K562 (cell line): ENCODE measurements at regions not wholly inside any gene's neighbourhood (a gene's known extent, or its start where the extent isn't known, plus 50 kb on each side); places are given as distances from the start of the nearest gene placed in this dataset.

Experiments
- ATAC-seq: fragments of 200-7000 bp; cut with Tn5 transposase; 3 replicates; pipeline ENCODE4 v1.9.1; 2020; ENCODE audit warnings: moderate library complexity
- BruUV-seq: library from RNA; stranded (reverse); fragments of 400-500 nt; replicated peaks from 2 replicates; lab custom pipeline; 2021; lab: Mats Ljungman, UMichigan
- CTCF ChIA-PET: fragments of 300-600 bp; formaldehyde crosslinking; extraction: SDS; loops from one replicate; lab custom pipeline; 2021; ENCODE audit warnings: low intra/inter-chr PET ratio; lab: Yijun Ruan, JAX
- POLR2A ChIA-PET: fragments of 300-600, 350-650 bp; sonication (Branson Sonifier 250); formaldehyde crosslinking; extraction: SDS; loops from one replicate; lab custom pipeline; 2021; ENCODE audit warnings: antibody characterized with exemption, inconsistent platforms; lab: Yijun Ruan, JAX
- DNase-seq, 4 experiments: peaks; one replicate each; pipeline versions ENCODE4 v3.0.0 to v3.0.0-alpha.2; 2011 to 2018; ENCODE audit warnings: low spot score in 3 of 4, mixed read lengths in 3 of 4; ENCODE audit errors: extremely low read depth in 1 of 4
- FAIRE-seq: peaks from 2 replicates; lab custom pipeline; 2011; peaks lifted over from hg19 to GRCh38; lab: Jason Lieb, UNC
- H2AFZ ChIP-seq: 2 replicates; pipeline ENCODE4 v1.6.0; 2011; ENCODE audit warnings: low read depth, low read length, control low read depth, inconsistent platforms
- H3K27ac ChIP-seq: fragments of 200-600 bp; 3 replicates; pipeline ENCODE4 v1.8.0; 2011; ENCODE audit warnings: low read depth, mild to moderate bottlenecking, control low read depth, inconsistent platforms, low read length, moderate library complexity, mixed read lengths; ENCODE audit errors: extremely low read depth
- H3K27me3 ChIP-seq, 2 experiments: fragments of 300-600 bp in 1 of 2; 2 replicates in 1 of 2; 3 replicates in 1 of 2; pipeline versions ENCODE4 v1.6.0 to v1.8.0; 2011; ENCODE audit warnings: inconsistent platforms in 2 of 2, low read length in 2 of 2, mild to moderate bottlenecking in 1 of 2, mixed read lengths in 1 of 2, moderate library complexity in 1 of 2; ENCODE audit not compliant: control insufficient read depth in 2 of 2, insufficient read depth in 2 of 2
- H3K36me3 ChIP-seq: fragments of 300-600 bp; 3 replicates; pipeline ENCODE4 v1.8.0; 2011; ENCODE audit warnings: mild to moderate bottlenecking, low read length, inconsistent platforms; ENCODE audit not compliant: control insufficient read depth, insufficient read depth
- H3K4me1 ChIP-seq, 2 experiments: fragments of 200-600 bp in 1 of 2; replicated peaks in 1 of 2; 2 replicates in 1 of 2; 3 replicates in 1 of 2; pipeline versions ENCODE4 v1.5.1 to v1.8.0; 2011; ENCODE audit warnings: inconsistent platforms in 2 of 2, low read length in 2 of 2, mild to moderate bottlenecking in 1 of 2, mixed read lengths in 1 of 2, moderate library complexity in 1 of 2; ENCODE audit not compliant: control insufficient read depth in 2 of 2, insufficient read depth in 2 of 2
- H3K4me2 ChIP-seq: 2 replicates; pipeline ENCODE4 v1.6.1; 2011; ENCODE audit warnings: low read length, control low read depth, inconsistent platforms, mixed read lengths; ENCODE audit not compliant: insufficient read depth
- H3K4me3 ChIP-seq: fragments of 200-600 bp; sonication (generic), shearing (Covaris generic); 2 replicates; pipeline ENCODE4 v1.5.1; 2016; ENCODE audit warnings: control low read depth, inconsistent platforms
- H3K79me2 ChIP-seq: fragments of 200-600 bp; 3 replicates; pipeline ENCODE4 v1.8.0; 2011; ENCODE audit warnings: low read length, inconsistent platforms; ENCODE audit not compliant: control insufficient read depth, insufficient read depth
- H3K9ac ChIP-seq, 2 experiments: 2 replicates each; pipeline versions ENCODE4 v1.6.0 to v1.6.1; 2011; ENCODE audit warnings: low read depth in 2 of 2, low read length in 2 of 2, control low read depth in 1 of 2, inconsistent platforms in 1 of 2, mild to moderate bottlenecking in 1 of 2, mixed read lengths in 1 of 2; ENCODE audit not compliant: insufficient read depth in 1 of 2
- H3K9me1 ChIP-seq: one replicate; pipeline ENCODE4 v1.6.0; 2011; ENCODE audit warnings: inconsistent platforms, mild to moderate bottlenecking, low read length, moderate library complexity; ENCODE audit not compliant: control insufficient read depth, insufficient read depth
- H3K9me3 ChIP-seq: replicated peaks from 2 replicates; pipeline ENCODE4 v1.5.1; 2011; ENCODE audit warnings: low read depth, low read length, inconsistent platforms; ENCODE audit not compliant: control insufficient read depth, insufficient read depth
- H4K20me1 ChIP-seq: replicated peaks from 2 replicates; pipeline ENCODE4 v1.6.1; 2011; ENCODE audit warnings: low read length, inconsistent platforms, mixed read lengths; ENCODE audit not compliant: control insufficient read depth, insufficient read depth
- BRF1 ChIP-seq: IDR thresholded peaks from 3 replicates; pipeline ENCODE4 v1.6.1; 2011; ENCODE audit warnings: borderline replicate concordance, mild to moderate bottlenecking; ENCODE audit not compliant: insufficient read length; ENCODE audit errors: extremely low read depth
- EHMT2 ChIP-seq: fragments of 450-650 bp; IDR thresholded peaks from 2 replicates; pipeline ENCODE4 v1.6.1; 2018; ENCODE audit warnings: antibody characterized with exemption
- MAFK ChIP-seq: IDR thresholded peaks from 2 replicates; pipeline ENCODE4 v1.6.1; 2011; ENCODE audit warnings: low read length, improper control_type of control experiment
- RBM17 ChIP-seq: fragments of 200-400 bp; formaldehyde crosslinking; IDR thresholded peaks from 2 replicates; pipeline ENCODE4 v1.6.1; 2017; ENCODE audit warnings: low read depth, mild to moderate bottlenecking, low read length, borderline replicate concordance
- SRSF3 ChIP-seq: fragments of 200-400 bp; formaldehyde crosslinking; IDR thresholded peaks from 2 replicates; pipeline ENCODE4 v1.6.1; 2016; ENCODE audit warnings: mild to moderate bottlenecking, low read length, moderate library complexity; ENCODE audit not compliant: insufficient read depth
- ZNF134 ChIP-seq: fragments of 250-450 bp; sonication (Bioruptor Pico); conservative IDR thresholded peaks from 2 replicates; pipeline ENCODE4 v1.4.0; 2020
- WGBS: fragments of 100-300 bp; shearing (Covaris generic); methylation state at CpG from one replicate; pipeline ENCODE4 v1.1.6; 2016; ENCODE audit warnings: low coverage, mixed read lengths; ENCODE audit not compliant: insufficient coverage; ENCODE audit errors: missing lambda C conversion rate; 5-methylcytosine and 5-hydroxymethylcytosine counted together
- in situ Hi-C: fragments of 300-500 bp; cut with MboI; formaldehyde crosslinking; loops from 4 replicates; pipeline ENCODE4 v1.15.0; 2018; ENCODE audit warnings: inconsistent platforms, mixed read lengths
- intact Hi-C: fragments of 100-400 bp; cut with micrococcal nuclease; formaldehyde crosslinking; loops from 2 replicates; pipeline ENCODE4 v1.14.2; 2022
- TF ChIP-seq, protein P1 (sequence below), 2 experiments: IDR thresholded peaks; 2 replicates each; pipeline ENCODE4 v1.6.1; 2011; ENCODE audit warnings: borderline replicate concordance in 1 of 2, control low read depth in 1 of 2, low read depth in 1 of 2, low read length in 1 of 2, mild to moderate bottlenecking in 1 of 2, mixed read lengths in 1 of 2, moderate library complexity in 1 of 2; ENCODE audit not compliant: insufficient read depth in 1 of 2, insufficient read length in 1 of 2, poor library complexity in 1 of 2, severe bottlenecking in 1 of 2; ENCODE audit errors: extremely low read depth in 1 of 2
- TF ChIP-seq, protein P2 (sequence below): fragments of 250-450 bp; sonication (Bioruptor Pico); IDR thresholded peaks from 2 replicates; pipeline ENCODE4 v1.6.1; 2021; ENCODE audit warnings: mild to moderate bottlenecking
- TF ChIP-seq, protein P3 (sequence below): fragments of 450-650 bp; formaldehyde crosslinking; IDR thresholded peaks from 2 replicates; pipeline ENCODE4 v1.4.0; 2020; ENCODE audit warnings: mild to moderate bottlenecking
- TF ChIP-seq, protein P4 (sequence below): fragments of 450-650 bp; IDR thresholded peaks from one replicate; pipeline ENCODE4 v1.6.1; 2018; ENCODE audit warnings: mild to moderate bottlenecking, moderate library complexity; ENCODE audit not compliant: partially characterized antibody
- TF ChIP-seq, protein P5 (sequence below): fragments of 250-450 bp; sonication (Bioruptor Pico); IDR thresholded peaks from 2 replicates; pipeline ENCODE4 v1.4.0; 2020; ENCODE audit warnings: mild to moderate bottlenecking, moderate library complexity
- TF ChIP-seq, protein P6 (sequence below): fragments of 450-650 bp; formaldehyde crosslinking; IDR thresholded peaks from 2 replicates; pipeline ENCODE4 v1.4.0; 2020; ENCODE audit warnings: mild to moderate bottlenecking, moderate library complexity

DNA sequence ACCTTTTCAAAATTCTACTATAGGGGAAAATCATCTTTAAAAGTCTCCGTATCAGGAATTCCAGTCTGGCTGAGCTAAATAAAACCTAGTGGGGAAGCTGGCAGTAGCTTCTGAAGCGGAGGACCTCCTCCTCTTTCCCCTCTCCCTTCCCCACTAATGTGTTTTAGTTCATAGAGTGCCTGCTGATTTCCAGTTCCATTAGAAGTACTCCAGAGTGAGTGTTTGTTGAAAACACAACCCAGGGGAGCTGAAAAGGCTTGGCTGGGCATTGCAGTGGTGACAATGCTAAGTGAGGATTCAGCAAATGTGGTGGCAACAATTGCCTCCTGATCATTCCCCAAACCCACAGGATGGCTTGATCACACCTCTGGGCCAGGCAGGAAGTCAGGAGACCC is 144.2 kb upstream of the FRMD6 start (continued):
- TF ChIP-seq, protein P1, sequence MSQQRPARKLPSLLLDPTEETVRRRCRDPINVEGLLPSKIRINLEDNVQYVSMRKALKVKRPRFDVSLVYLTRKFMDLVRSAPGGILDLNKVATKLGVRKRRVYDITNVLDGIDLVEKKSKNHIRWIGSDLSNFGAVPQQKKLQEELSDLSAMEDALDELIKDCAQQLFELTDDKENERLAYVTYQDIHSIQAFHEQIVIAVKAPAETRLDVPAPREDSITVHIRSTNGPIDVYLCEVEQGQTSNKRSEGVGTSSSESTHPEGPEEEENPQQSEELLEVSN (IDR thresholded peaks at IDR 0.05; ENCODE audit: borderline replicate concordance in 1 of 2, extremely low read depth in 1 of 2, insufficient read depth in 1 of 2, insufficient read length in 1 of 2, low read depth in 1 of 2, low read length in 1 of 2, poor library complexity in 1 of 2, severe bottlenecking in 1 of 2) = no peak
- TF ChIP-seq, protein P2, sequence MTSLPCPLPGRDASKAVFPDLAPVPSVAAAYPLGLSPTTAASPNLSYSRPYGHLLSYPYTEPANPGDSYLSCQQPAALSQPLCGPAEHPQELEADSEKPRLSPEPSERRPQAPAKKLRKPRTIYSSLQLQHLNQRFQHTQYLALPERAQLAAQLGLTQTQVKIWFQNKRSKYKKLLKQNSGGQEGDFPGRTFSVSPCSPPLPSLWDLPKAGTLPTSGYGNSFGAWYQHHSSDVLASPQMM (CRISPR knock-in tag) = no peak
- TF ChIP-seq RBM17 (no peak), MAFK (no peak), SRSF3 (no peak)
- TF ChIP-seq, protein P3, sequence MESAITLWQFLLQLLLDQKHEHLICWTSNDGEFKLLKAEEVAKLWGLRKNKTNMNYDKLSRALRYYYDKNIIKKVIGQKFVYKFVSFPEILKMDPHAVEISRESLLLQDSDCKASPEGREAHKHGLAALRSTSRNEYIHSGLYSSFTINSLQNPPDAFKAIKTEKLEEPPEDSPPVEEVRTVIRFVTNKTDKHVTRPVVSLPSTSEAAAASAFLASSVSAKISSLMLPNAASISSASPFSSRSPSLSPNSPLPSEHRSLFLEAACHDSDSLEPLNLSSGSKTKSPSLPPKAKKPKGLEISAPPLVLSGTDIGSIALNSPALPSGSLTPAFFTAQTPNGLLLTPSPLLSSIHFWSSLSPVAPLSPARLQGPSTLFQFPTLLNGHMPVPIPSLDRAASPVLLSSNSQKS = no peak

DNA sequence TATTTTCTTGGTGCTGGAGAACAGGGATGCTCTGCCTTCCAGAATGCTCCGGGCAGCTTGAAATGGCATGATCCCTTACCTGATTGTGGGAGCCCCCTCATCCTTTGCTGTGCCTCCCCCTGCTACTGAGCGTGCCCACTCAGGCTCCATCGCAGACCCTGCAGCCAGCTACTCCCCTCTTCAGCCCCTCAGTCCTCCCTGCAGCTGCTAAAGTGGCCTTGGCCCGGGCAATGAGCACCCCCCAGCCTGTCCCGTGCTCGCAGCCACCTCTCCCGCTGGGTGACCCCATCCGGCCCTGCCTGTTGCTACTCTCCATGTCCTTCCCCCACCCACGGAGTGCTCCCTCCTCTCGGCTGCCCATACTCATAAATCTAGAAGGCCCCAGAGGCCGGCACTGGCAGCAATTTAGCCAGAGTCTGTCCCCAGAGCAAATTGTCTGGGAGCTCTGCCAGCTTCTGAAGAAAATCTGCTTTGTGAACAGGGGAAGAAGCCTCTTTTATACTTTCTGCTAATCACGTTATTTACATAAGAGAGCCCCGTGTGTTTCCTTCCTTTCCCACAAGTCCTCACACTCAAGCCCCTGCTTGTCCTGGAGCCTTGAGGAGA is 143.7 kb upstream of the FRMD6 start:
- no peak overlapping the region for H3K27ac ChIP-seq
- ChIA-PET CTCF (no interaction called here), POLR2A (no interaction called here)
- H4K20me1 ChIP-seq = no peaks in the 10 kb centered on the region
- H3K9ac ChIP-seq = no peak overlapping the region
- H3K4me2 ChIP-seq = no peak overlapping the region
- H3K36me3 ChIP-seq = no peaks in the 10 kb centered on the region
- intact Hi-C loops (no loop called here), in situ Hi-C loops (no loop called here)
- peaks cover 0 to 4% of the 10 kb centered on the region in 2 experiments; a peak in 1 of 5 replicates for H3K27me3 ChIP-seq
- no peak overlapping the region for H2AFZ ChIP-seq
- no peak overlapping the region for H3K4me3 ChIP-seq
- no peaks in the 10 kb centered on the region for H3K79me2 ChIP-seq
- WGBS = 1% methylated on average over 12 of the region's 13 CpGs
- H3K9me1 ChIP-seq = no peaks in the 10 kb centered on the region
- TF ChIP-seq, protein P4, sequence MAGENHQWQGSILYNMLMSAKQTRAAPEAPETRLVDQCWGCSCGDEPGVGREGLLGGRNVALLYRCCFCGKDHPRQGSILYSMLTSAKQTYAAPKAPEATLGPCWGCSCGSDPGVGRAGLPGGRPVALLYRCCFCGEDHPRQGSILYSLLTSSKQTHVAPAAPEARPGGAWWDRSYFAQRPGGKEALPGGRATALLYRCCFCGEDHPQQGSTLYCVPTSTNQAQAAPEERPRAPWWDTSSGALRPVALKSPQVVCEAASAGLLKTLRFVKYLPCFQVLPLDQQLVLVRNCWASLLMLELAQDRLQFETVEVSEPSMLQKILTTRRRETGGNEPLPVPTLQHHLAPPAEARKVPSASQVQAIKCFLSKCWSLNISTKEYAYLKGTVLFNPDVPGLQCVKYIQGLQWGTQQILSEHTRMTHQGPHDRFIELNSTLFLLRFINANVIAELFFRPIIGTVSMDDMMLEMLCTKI = no peak
- TF ChIP-seq, protein P5, sequence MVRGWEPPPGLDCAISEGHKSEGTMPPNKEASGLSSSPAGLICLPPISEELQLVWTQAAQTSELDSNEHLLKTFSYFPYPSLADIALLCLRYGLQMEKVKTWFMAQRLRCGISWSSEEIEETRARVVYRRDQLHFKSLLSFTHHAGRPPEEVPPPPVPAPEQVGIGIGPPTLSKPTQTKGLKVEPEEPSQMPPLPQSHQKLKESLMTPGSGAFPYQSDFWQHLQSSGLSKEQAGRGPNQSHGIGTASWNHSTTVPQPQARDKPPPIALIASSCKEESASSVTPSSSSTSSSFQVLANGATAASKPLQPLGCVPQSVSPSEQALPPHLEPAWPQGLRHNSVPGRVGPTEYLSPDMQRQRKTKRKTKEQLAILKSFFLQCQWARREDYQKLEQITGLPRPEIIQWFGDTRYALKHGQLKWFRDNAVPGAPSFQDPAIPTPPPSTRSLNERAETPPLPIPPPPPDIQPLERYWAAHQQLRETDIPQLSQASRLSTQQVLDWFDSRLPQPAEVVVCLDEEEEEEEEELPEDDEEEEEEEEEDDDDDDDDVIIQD (CRISPR knock-in tag) = no peak
- TF ChIP-seq ZNF134 (CRISPR knock-in tag) (no peak), BRF1 (no peak), EHMT2 (no peak)
- TF ChIP-seq, protein P6, sequence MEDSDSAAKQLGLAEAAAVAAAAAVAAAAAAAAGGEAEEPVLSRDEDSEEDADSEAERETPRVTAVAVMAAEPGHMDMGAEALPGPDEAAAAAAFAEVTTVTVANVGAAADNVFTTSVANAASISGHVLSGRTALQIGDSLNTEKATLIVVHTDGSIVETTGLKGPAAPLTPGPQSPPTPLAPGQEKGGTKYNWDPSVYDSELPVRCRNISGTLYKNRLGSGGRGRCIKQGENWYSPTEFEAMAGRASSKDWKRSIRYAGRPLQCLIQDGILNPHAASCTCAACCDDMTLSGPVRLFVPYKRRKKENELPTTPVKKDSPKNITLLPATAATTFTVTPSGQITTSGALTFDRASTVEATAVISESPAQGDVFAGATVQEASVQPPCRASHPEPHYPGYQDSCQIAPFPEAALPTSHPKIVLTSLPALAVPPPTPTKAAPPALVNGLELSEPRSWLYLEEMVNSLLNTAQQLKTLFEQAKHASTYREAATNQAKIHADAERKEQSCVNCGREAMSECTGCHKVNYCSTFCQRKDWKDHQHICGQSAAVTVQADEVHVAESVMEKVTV (CRISPR knock-in tag) = no peak
- FAIRE-seq = no peak
- H3K9me3 ChIP-seq = no peaks in the 10 kb centered on the region
- BruUV-seq = no TSS peak
- ATAC-seq = no peak
- no peak for DNase-seq
- no peaks in the 10 kb centered on the region for H3K4me1 ChIP-seq
